Activated CD8-positive, alpha-beta memory T cell treated with anti-CD3 and anti-CD28 coated beads, Interleukin-2, amount 50 U/mL, for 4 hours (primary cell): ENCODE measurements at regions not wholly inside any gene's neighbourhood (a gene's known extent, or its start where the extent isn't known, plus 50 kb on each side); places are given as distances from the start of the nearest gene placed in this dataset.

ENCODE experiments used
- DNase-seq: peaks from one replicate; pipeline ENCODE4 v3.0.0-alpha.2; 2020

DNA sequence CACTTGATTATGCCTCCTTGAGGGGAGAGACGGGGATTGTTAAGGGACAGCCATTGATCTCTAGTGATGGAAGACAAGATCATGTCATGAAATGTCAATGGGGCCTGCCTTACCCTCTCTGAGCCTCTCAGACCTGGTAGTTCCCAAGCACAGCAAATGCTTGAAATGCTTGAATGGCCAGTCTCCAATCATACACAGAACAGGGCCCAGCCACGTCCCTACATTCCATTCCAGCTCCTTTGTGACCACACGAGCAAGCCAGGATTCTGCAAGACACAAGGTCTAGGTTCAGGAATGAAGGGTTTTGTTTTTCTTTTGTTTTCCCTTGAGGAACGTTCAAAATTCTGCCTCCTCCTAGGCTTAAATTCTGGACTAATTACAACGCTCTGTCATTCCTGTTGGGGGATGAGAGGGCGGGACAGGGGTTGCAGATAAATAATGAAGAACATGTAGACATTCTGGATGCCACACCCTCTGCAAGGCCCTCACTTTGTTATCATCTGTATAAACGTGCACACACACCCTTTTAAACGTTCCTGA is 98.1 kb upstream of the YPEL5 start:
- no peak for DNase-seq

GRCh38 chr2:30055548-30055947 is 91.3 kb upstream of the YPEL5 start:
- no peak for DNase-seq

DNA sequence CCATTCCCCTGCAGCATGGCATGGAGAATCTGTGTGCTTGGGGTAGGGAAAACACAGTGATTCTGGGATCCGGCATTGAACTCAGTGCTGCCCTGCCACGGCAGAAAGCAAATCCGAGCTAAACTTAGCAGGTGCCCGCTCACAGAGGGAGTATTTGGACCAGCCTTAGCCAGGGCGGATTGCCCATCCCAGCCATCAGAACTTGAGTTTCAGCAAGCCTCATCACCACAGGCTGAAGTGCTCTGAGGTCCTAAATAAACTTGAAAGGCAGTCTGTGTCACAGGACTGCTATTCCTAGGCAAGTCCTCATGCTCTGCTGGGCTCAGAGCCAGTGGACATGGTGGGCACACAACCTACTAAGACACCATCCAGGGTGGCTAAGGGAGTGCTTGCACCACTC is 86.2 kb upstream of the YPEL5 start:
- no peak for DNase-seq

- no peak for DNase-seq
These were observed 78.7 kb upstream of the YPEL5 start for GRCh38 chr2:30068067-30068466.

DNA sequence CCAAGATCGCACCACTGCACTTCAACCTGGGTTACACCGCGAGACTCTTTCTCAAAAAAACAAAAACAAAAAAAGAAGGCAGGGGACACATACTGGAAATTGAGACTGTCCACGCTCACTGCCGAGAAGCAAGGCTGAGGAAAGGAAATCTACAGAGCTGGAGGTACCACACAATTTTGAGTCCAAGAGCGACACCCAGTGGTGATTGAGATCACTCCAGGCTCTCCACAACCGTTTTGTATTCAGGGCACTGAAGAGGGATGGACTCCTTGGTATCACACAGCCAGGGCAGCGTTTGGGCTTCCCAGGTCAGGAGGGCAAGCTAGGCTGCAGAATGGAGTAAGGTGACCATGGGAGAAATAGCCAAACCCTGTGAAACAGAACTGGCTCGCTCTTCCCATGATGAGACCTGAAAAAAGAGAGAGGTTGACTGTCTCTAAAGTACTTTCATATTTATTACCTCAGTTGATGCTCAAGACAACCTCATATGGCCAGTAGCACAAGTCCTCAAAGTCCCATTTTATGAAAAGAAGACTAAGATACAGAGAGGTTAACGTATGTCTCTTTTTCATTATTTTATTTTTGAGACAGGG is 74.5 kb upstream of the YPEL5 start:
- peak; percentile 39 for DNase-seq

DNA sequence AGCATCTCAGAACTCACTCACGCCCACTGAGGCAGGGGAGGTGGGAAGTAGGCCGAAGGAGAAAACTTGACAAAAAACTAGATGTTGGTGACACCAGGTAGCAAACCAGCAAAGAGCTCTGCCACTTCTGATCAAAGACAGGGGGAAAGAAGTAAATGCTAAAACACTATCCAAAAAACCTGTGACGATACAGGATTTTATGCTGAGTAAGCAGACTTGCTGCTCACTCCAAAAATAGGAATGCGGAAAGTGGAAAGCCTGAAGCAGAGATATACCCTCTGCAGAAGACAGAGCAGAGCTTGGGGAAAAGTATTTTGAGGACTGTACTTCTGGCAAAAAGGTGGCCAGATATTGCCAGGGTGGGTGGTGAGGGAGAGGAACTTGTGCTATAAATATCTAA is 73.3 kb upstream of the YPEL5 start:
- DNase-seq, result no peak

DNA sequence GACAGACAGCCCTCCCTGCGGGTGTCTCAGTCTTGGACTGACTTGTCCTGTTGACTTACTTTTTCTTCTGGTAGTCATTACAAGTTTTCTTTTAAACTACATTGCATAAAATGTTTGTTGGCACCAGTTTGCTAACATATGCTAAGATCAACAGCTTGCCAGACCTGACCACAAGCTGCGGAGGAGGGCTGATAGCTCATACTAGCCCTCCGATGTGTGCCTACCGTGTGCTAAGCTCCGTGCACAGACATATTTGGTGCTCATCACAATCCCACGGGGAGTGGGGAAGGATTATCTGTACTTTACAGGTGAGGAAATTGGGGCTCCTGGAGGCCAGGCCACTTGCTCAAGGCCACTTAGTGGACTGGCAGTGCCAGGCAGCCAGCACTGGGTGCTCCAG is 72.8 kb upstream of the YPEL5 start:
- no peak for DNase-seq

DNA sequence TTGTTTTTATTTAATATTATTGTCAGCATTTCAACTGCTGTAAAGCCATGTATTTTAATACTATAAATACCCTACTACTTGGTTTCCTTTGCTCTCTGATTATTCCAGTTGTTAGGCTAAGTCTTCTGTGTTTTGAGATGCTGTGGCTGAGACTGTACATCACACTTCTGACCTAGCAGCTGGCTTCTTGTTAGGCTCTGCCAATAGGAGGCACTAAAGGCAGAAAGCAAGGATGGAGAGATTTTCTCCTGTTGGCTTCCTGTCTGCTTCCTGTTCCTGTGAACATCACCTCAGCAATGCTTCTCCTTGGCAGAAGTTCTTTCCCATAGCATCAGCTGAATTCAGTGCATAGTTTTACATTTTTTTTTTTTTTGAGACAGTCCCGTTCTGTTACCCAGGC is 68.3 kb upstream of the YPEL5 start:
- DNase-seq, result no peak

GRCh38 chr2:30084915-30085314 is 61.9 kb upstream of the YPEL5 start:
- no peak for DNase-seq

DNA sequence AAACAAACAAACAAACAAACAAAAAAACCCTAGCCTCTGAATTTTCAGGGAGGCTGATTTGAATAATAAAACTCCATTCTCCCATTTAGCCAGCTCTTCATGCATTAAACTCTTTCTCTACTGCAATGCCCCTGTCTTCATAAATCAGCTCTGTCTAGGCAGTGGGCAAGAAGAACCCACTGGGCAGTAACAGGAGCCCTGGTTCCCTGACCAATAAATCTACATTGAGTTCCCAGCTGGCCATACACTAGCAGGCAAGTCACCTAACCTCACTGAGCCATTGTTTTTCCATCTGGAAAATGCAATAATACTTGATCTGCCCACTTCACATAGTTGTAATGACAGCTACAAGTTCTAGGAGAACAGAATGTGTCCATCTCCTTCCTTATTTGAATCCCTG is 57.6 kb upstream of the YPEL5 start:
- DNase-seq, result no peak

GRCh38 chr2:30095402-30095801 is 51.4 kb upstream of the YPEL5 start:
- DNase-seq, result no peak

DNA sequence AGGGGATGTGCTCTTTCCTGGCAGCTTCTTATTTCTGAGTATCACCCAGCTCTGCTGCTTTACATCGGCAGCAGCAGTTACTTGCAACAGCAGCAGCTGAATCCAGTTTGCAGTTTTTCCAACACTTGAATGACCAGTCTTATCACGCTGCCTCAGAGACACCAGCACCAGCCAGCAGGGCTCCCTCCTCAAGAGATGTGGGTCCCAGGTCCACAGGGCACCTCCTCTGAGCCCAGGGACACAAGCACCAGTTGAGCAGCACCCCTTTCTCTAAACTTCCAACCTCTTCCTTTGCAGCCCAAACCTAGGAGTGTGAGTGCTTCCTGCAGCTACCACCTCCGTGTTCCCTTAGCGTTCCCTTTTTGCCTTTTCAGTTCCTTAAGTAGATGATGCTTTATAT is 50.4 kb upstream of the YPEL5 start:
- no peak for DNase-seq
